C4-2B (cell line): ENCODE measurements at regions not wholly inside any gene's neighbourhood (a gene's known extent, or its start where the extent isn't known, plus 50 kb on each side); places are given as distances from the start of the nearest gene placed in this dataset.

Source experiments
- H3K27ac ChIP-seq: fragments of 450-650 bp; 2 replicates; pipeline ENCODE4 v1.5.1; 2017
- CTCF ChIP-seq: fragments of 450-650 bp; conservative IDR thresholded peaks from 2 replicates; pipeline ENCODE4 v1.5.1; 2017; ENCODE audit warnings: mild to moderate bottlenecking
- ZFX ChIP-seq: fragments of 450-650 bp; IDR thresholded peaks from 2 replicates; pipeline ENCODE4 v1.6.1; 2017

DNA sequence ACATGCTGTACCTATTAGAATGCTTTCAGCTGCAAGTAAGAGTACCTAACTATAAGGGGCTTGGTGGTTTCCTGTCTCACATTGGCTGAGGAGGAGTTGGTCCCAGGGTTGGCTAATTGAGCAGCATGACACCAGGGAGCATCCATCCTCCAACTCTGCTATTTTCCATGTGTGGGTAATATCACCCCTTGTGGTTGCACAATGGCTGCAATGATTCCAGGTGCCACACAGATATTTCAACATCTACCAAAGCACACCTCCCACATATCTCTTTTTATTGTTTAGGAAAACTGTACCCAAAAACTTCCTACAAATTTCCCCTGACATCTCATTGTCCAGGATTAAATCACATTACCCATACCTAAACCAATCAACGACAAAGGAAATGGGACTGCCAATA, 118.0 kb upstream of the EEA1 start:
- H3K27ac ChIP-seq, result no peak overlapping the region
- TF ChIP-seq ZFX, result no peak
- TF ChIP-seq CTCF, result no peak

DNA sequence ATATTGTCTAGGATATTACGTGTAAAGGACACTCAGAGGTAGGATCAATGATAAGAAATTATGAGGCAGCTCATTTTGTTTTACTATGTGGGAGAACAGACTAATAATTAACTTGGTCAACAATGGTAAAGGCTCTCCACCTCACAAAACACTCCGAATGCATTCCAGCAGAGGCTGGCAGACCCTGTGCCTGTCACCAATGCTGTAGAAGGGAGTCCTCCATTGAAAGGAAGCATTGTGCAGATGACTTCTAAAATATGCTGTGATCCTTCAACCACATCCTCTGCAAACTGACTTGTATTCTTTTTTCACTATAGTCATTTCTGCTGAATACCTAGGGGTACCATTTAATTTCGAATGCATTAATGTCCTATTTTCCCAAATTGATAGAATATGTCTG, 119.6 kb upstream of the EEA1 start:
- H3K27ac ChIP-seq, result no peak overlapping the region
- TF ChIP-seq ZFX, result no peak
- TF ChIP-seq CTCF, result no peak

DNA sequence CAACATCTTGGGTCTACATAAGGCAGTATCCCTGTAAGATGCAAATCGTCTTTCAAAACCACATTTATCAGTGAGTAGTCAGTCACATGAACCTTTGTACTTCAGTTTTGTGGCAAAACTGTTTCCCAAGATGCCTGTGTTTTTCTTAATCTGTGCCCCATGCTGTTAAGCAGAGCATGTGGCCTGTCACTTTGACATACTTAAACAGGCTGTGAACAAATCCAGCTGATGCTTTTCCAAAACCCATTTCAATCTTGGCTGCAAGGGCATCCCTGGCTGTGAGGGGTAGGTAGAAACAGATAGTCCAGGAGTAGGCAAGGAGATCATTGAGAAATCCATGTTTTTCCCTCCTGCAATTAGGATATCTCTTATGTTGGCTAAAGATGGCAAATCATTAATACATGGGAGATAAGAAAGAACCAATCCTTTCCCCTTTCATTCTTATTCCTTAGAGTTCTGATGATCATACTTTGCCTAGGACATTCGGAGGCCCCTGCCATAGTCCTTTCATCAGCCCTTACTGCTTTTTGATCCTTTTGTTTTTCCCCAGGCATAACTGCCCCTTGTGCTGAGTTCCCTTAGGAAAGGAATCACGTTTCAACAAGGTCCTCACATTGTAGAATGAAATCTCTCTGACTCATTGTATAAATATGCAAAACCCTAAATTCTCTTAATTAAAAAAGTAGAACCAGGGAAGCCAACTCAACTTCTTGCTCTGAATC, 121.1 kb upstream of the EEA1 start:
- H3K27ac ChIP-seq, result no peak overlapping the region
- TF ChIP-seq CTCF (no peak), ZFX (no peak)

DNA sequence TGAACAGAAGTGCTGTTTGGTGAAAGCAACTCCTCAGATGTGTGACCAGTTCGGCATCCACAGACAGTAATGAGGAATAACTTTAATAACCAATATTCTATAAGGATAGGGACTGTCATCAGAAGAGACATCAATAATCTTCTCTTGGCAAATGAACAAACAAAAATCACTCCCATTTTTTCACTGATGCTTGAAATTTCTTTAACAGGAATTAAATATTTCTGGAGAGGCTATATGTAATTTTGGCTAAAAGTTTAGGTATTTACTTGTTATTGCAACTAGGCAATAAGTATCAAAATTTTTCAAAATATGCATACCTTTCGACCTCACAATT, 121.6 kb upstream of the EEA1 start:
- no peak overlapping the region for H3K27ac ChIP-seq
- TF ChIP-seq CTCF, result no peak
- no peak for TF ChIP-seq ZFX

DNA sequence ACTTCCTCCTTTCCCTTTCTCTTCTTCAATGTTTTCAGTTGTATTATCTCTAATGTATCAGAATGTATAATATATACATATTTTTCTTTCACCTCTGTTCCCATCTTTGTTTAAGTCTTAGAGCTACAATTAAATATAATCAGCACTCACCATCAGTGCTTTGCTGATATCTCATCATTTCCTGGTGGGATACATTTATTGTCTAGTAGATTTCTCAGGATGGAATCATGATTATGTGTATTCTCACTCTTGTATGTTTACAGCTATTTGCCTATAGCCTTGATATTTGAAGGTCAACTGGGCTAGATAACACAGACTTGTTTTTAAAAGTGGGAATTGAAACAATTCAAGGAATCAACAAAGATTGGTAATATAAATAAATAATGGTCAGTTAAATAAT, 124.9 kb upstream of the EEA1 start:
- TF ChIP-seq ZFX (no peak), CTCF (no peak)

GRCh38 chr12:93055221-93055620, 126.1 kb upstream of the EEA1 start:
- TF ChIP-seq CTCF, result no peak

More for the DNA sequence above, 124.9 kb upstream of the EEA1 start:
- no peak overlapping the region for H3K27ac ChIP-seq

DNA sequence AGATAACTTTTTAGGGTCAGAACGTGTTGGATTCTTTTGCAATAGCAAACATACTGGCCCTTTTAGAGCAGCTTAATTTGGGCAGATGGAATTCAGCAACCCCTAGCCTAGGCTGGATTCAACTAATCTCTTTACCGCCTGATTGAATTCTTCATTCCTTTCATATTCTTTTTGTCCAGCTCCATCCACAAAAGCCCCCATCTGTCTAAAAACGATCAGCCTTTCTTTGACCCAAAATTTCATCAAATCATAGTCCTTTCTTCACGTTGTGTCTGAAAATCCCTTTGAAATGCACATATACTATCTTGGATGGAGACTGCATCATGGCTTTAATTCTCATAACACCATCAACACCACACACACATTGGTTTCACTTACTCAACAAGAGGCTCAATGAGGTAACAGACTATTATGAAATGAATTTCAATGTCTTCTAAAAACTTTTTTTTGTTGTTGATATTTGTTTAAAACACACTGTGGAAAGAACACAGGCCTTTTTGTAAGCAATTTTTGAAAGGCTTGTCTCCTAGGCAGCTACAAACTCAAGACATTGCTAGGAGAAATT, 128.0 kb upstream of the EEA1 start:
- no peak overlapping the region for H3K27ac ChIP-seq
- TF ChIP-seq ZFX (no peak), CTCF (no peak)

More at GRCh38 chr12:93055221-93055620, 126.1 kb upstream of the EEA1 start:
- H3K27ac ChIP-seq, result no peak overlapping the region
